ENCODE measurements at regions not wholly inside any gene's neighbourhood (a gene's known extent, or its start where the extent isn't known, plus 50 kb on each side); places are given as distances from the start of the nearest gene placed in this dataset.

DNA sequence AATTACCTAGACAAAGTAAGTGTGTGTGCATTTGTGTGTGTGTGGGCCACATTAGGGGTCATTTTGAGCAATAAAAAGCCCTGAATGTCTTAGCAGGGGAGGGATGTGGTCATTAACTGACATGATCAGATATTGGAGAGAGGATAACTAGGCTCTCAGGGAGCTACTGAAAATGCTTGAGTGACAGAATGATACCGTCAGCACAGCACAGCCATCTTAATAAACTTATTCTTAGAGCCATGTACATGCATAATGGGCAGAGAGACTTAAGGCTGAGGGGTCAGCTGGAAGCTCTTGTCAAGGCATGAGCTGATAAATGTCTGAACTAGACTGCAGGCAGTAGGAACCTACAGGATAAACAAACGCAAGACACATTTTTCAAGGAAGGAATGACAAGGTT lies 239.1 kb upstream of the NCAM1 start:
- Histone ChIP-seq H3K9me3 (ENCODE audit: low read depth, low read length) (no peaks in the 10 kb centered on the region), H3K4me2 (ENCODE audit: insufficient read depth, low read length) (no peak overlapping the region), H3K27ac (ENCODE audit: low read depth, low read length) (no peak overlapping the region), H3K79me2 (ENCODE audit: insufficient read depth, low read length) (no peaks in the 10 kb centered on the region), H3K4me3 (ENCODE audit: insufficient read depth, low read length) (no peak overlapping the region), H3K36me3 (ENCODE audit: insufficient read depth, low read length) (no peaks in the 10 kb centered on the region), H3K27me3 (ENCODE audit: insufficient read depth, low read length) (no peaks in the 10 kb centered on the region), H3K4me1 (ENCODE audit: insufficient read depth, low read length) (no peaks in the 10 kb centered on the region), H4K20me1 (ENCODE audit: insufficient read depth, low read length) (no peaks in the 10 kb centered on the region), H2AFZ (ENCODE audit: low read length) (no peak overlapping the region)
- no peak for DNase-seq (ENCODE audit: insufficient read length, low spot score, missing footprints)
- TF ChIP-seq, protein P1, sequence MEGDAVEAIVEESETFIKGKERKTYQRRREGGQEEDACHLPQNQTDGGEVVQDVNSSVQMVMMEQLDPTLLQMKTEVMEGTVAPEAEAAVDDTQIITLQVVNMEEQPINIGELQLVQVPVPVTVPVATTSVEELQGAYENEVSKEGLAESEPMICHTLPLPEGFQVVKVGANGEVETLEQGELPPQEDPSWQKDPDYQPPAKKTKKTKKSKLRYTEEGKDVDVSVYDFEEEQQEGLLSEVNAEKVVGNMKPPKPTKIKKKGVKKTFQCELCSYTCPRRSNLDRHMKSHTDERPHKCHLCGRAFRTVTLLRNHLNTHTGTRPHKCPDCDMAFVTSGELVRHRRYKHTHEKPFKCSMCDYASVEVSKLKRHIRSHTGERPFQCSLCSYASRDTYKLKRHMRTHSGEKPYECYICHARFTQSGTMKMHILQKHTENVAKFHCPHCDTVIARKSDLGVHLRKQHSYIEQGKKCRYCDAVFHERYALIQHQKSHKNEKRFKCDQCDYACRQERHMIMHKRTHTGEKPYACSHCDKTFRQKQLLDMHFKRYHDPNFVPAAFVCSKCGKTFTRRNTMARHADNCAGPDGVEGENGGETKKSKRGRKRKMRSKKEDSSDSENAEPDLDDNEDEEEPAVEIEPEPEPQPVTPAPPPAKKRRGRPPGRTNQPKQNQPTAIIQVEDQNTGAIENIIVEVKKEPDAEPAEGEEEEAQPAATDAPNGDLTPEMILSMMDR (IDR thresholded peaks at IDR 0.05; ENCODE audit: extremely low read depth, low read depth, low read length) = no peak

DNA sequence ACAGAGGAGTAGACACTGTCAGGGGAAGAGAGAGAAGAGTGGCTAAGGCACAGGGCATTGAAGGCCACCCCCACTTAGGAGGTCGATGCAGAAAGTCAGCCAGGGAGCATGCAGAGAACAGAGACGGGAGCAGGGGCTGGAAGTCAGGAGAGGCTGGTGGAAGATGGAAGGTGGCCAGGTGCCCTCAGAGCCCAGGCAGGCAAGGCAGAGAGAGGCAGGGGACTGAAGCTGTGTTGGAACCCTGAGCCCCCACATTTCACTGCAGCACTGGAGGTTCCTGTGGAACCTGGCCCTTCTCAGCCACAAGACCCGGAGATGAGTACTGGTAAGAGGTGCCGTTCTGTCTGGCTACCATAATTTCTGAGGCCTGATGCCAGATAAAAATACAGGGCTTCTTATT lies 238.3 kb upstream of the NCAM1 start:
- Histone ChIP-seq H3K4me3 (ENCODE audit: insufficient read depth, low read length) (no peak overlapping the region), H3K9me3 (ENCODE audit: low read depth, low read length) (no peaks in the 10 kb centered on the region), H3K27ac (ENCODE audit: low read depth, low read length) (no peak overlapping the region), H3K27me3 (ENCODE audit: insufficient read depth, low read length) (no peaks in the 10 kb centered on the region), H3K4me2 (ENCODE audit: insufficient read depth, low read length) (no peak overlapping the region), H3K36me3 (ENCODE audit: insufficient read depth, low read length) (no peaks in the 10 kb centered on the region), H4K20me1 (ENCODE audit: insufficient read depth, low read length) (no peaks in the 10 kb centered on the region), H2AFZ (ENCODE audit: low read length) (no peak overlapping the region), H3K4me1 (ENCODE audit: insufficient read depth, low read length) (no peaks in the 10 kb centered on the region), H3K79me2 (ENCODE audit: insufficient read depth, low read length) (no peaks in the 10 kb centered on the region)
- TF ChIP-seq, protein P1 (IDR thresholded peaks at IDR 0.05; ENCODE audit: extremely low read depth, low read depth, low read length) = no peak
- no peak for DNase-seq (ENCODE audit: insufficient read length, low spot score, missing footprints)

DNA sequence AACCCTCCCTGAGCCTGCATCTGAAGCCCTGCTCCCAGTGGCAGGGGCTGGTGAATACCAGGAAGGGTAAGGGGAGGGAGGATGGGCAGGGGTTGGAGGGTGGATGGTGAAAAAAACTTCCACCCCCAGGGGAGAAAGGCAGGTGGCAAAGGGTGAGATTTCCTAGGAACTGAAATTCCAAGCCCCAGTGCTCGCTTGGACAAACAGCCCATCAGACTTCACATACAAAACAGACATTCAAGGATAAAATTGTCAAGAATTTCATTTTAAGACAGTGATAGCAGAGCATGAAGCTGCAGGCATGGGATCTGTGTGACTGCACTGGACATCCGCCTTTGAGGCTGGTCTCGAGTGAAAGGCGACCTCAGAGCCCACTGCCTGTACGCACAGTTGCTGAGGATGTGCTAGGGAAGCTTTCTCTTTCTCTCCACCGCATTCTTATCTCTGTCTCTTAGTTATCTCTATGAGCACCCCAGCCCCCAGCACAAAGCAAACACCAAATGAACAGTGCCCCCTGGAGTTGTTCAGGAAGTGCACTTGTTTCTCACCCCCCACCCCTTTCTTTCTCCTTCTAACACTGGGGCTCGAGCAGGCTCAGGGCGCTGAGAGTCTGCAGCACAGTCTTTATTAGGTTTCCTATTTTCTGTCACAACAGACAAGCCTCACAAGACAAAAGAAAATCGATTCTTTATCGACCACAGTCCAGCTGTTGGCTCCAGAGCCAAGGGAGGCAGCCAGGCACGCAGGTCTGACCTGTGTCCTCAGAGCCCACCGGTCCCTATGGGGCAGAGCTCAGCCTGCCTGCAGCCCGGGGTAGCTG lies 237.3 kb upstream of the NCAM1 start:
- Histone ChIP-seq H3K27ac (ENCODE audit: low read depth, low read length) (no peak overlapping the region), H3K27me3 (ENCODE audit: insufficient read depth, low read length) (no peaks in the 10 kb centered on the region), H3K4me3 (ENCODE audit: insufficient read depth, low read length) (no peak overlapping the region), H3K36me3 (ENCODE audit: insufficient read depth, low read length) (no peaks in the 10 kb centered on the region), H4K20me1 (ENCODE audit: insufficient read depth, low read length) (no peaks in the 10 kb centered on the region), H3K4me1 (ENCODE audit: insufficient read depth, low read length) (no peaks in the 10 kb centered on the region), H2AFZ (ENCODE audit: low read length) (no peak overlapping the region), H3K9me3 (ENCODE audit: low read depth, low read length) (no peaks in the 10 kb centered on the region), H3K4me2 (ENCODE audit: insufficient read depth, low read length) (no peak overlapping the region), H3K79me2 (ENCODE audit: insufficient read depth, low read length) (no peaks in the 10 kb centered on the region)
- DNase-seq (ENCODE audit: insufficient read length, low spot score, missing footprints) = no peak
- TF ChIP-seq, protein P1 (IDR thresholded peaks at IDR 0.05; ENCODE audit: extremely low read depth, low read depth, low read length) = no peak

DNA sequence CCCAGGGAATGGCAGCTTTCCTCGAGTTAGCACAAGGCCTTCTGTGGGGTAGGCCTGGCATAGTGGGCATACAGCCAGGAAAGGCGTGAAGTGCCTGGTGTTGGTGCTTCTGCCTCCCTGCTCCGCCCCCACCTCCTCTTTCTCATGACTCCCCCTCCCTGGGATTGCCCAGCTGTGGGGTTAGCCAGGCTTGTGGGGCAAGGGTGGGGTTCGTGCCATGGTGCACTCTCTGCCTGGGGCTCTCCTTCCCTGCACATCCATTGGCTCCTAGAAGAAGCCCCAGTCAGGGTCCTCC lies 236.8 kb upstream of the NCAM1 start:
- H4K20me1 ChIP-seq (ENCODE audit: insufficient read depth, low read length) = no peaks in the 10 kb centered on the region
- no peaks in the 10 kb centered on the region for H3K27me3 ChIP-seq (ENCODE audit: insufficient read depth, low read length)
- TF ChIP-seq, protein P1 (IDR thresholded peaks at IDR 0.05; ENCODE audit: extremely low read depth, low read depth, low read length) = no peak
- no peaks in the 10 kb centered on the region for H3K36me3 ChIP-seq (ENCODE audit: insufficient read depth, low read length)
- no peaks in the 10 kb centered on the region for H3K9me3 ChIP-seq (ENCODE audit: low read depth, low read length)
- DNase-seq (ENCODE audit: insufficient read length, low spot score, missing footprints) = no peak
- no peak overlapping the region for H3K27ac ChIP-seq (ENCODE audit: low read depth, low read length)
- H3K4me3 ChIP-seq (ENCODE audit: insufficient read depth, low read length) = no peak overlapping the region
- no peak overlapping the region for H3K4me2 ChIP-seq (ENCODE audit: insufficient read depth, low read length)
- H3K4me1 ChIP-seq (ENCODE audit: insufficient read depth, low read length) = no peaks in the 10 kb centered on the region
- no peak overlapping the region for H2AFZ ChIP-seq (ENCODE audit: low read length)
- no peaks in the 10 kb centered on the region for H3K79me2 ChIP-seq (ENCODE audit: insufficient read depth, low read length)

Data from osteoblast (primary cell).